ENCODE measurements at regions not wholly inside any gene's neighbourhood (a gene's known extent, or its start where the extent isn't known, plus 50 kb on each side); places are given as distances from the start of the nearest gene placed in this dataset.

- TF ChIP-seq YY1 (IDR thresholded peaks at IDR 0.05; ENCODE audit: insufficient read depth, insufficient read length) (no peak), ZNF274 (IDR thresholded peaks at IDR 0.05; ENCODE audit: low read depth, low read length) (no peak)
These were observed 465.6 kb upstream of the VSTM2A start for GRCh38 chr7:54076616-54077015.

All from NT2/D1 (cell line).